ENCODE measurements at regions not wholly inside any gene's neighbourhood (a gene's known extent, or its start where the extent isn't known, plus 50 kb on each side); places are given as distances from the start of the nearest gene placed in this dataset.

GRCh38 chr20:40427026-40427425 lies 262.0 kb downstream of the MAFB start:
- no peak overlapping the region for H2AFZ ChIP-seq
- H3K36me3 ChIP-seq (ENCODE audit: control insufficient read depth, insufficient read depth, low read length): no peaks in the 10 kb centered on the region
- no peak overlapping the region for H3K4me2 ChIP-seq (ENCODE audit: low read length)
- H3K4me3 ChIP-seq (ENCODE audit: low read depth, low read length): no peak overlapping the region
- H3K4me1 ChIP-seq: peaks cover 10% of the 10 kb centered on the region
- no peaks in the 10 kb centered on the region for H3K9me3 ChIP-seq (ENCODE audit: control insufficient read depth, low read length)
- no peaks in the 10 kb centered on the region for H3K27me3 ChIP-seq (ENCODE audit: control insufficient read depth, insufficient read depth, low read length)
- H3K27ac ChIP-seq: no peak overlapping the region
- TF ChIP-seq CTCF (IDR thresholded peaks at IDR 0.05): no peak
- no peak overlapping the region for H3K9ac ChIP-seq
- no peaks in the 10 kb centered on the region for H3K79me2 ChIP-seq

- H2AFZ ChIP-seq: no peak overlapping the region
- TF ChIP-seq CTCF (IDR thresholded peaks at IDR 0.05): no peak
- H3K9ac ChIP-seq: no peak overlapping the region
- H3K9me3 ChIP-seq (ENCODE audit: control insufficient read depth, low read length): no peaks in the 10 kb centered on the region
- H3K4me3 ChIP-seq (ENCODE audit: low read depth, low read length): no peak overlapping the region
- H3K27me3 ChIP-seq (ENCODE audit: control insufficient read depth, insufficient read depth, low read length): no peaks in the 10 kb centered on the region
- no peaks in the 10 kb centered on the region for H3K79me2 ChIP-seq
- peaks cover 10% of the 10 kb centered on the region for H3K4me1 ChIP-seq
- no peak overlapping the region for H3K4me2 ChIP-seq (ENCODE audit: low read length)
- no peaks in the 10 kb centered on the region for H3K36me3 ChIP-seq (ENCODE audit: control insufficient read depth, insufficient read depth, low read length)
- H3K27ac ChIP-seq: no peak overlapping the region
Observed at GRCh38 chr20:40424695-40425094, 264.3 kb downstream of the MAFB start.

- no peak overlapping the region for H2AFZ ChIP-seq
- H3K9ac ChIP-seq: no peak overlapping the region
- no peak overlapping the region for H3K4me3 ChIP-seq (ENCODE audit: low read depth, low read length)
- no peak overlapping the region for H3K4me2 ChIP-seq (ENCODE audit: low read length)
- H3K27me3 ChIP-seq (ENCODE audit: control insufficient read depth, insufficient read depth, low read length): no peaks in the 10 kb centered on the region
- H3K4me1 ChIP-seq: peaks cover 10% of the 10 kb centered on the region
- H3K9me3 ChIP-seq (ENCODE audit: control insufficient read depth, low read length): no peaks in the 10 kb centered on the region
- TF ChIP-seq CTCF (IDR thresholded peaks at IDR 0.05): no peak
- H3K27ac ChIP-seq: no peak overlapping the region
- no peaks in the 10 kb centered on the region for H3K36me3 ChIP-seq (ENCODE audit: control insufficient read depth, insufficient read depth, low read length)
- H3K79me2 ChIP-seq: no peaks in the 10 kb centered on the region
Observed at GRCh38 chr20:40422656-40423055, 266.4 kb downstream of the MAFB start.

GRCh38 chr20:40416274-40416673 lies 272.8 kb downstream of the MAFB start:
- Histone ChIP-seq H3K4me1 (no peaks in the 10 kb centered on the region), H3K4me2 (ENCODE audit: low read length) (no peak overlapping the region), H3K27me3 (ENCODE audit: control insufficient read depth, insufficient read depth, low read length) (no peaks in the 10 kb centered on the region), H3K9me3 (ENCODE audit: control insufficient read depth, low read length) (no peaks in the 10 kb centered on the region), H3K79me2 (no peaks in the 10 kb centered on the region), H3K27ac (no peak overlapping the region), H3K4me3 (ENCODE audit: low read depth, low read length) (no peak overlapping the region), H2AFZ (no peak overlapping the region), H3K36me3 (ENCODE audit: control insufficient read depth, insufficient read depth, low read length) (no peaks in the 10 kb centered on the region), H3K9ac (no peak overlapping the region)
- no peak for TF ChIP-seq CTCF (IDR thresholded peaks at IDR 0.05)

- no peaks in the 10 kb centered on the region for H3K4me1 ChIP-seq
- H3K4me2 ChIP-seq (ENCODE audit: low read length): no peak overlapping the region
- no peak overlapping the region for H2AFZ ChIP-seq
- no peaks in the 10 kb centered on the region for H3K27me3 ChIP-seq (ENCODE audit: control insufficient read depth, insufficient read depth, low read length)
- H3K9me3 ChIP-seq (ENCODE audit: control insufficient read depth, low read length): no peaks in the 10 kb centered on the region
- H3K27ac ChIP-seq: no peak overlapping the region
- no peaks in the 10 kb centered on the region for H3K79me2 ChIP-seq
- H3K9ac ChIP-seq: no peak overlapping the region
- no peaks in the 10 kb centered on the region for H3K36me3 ChIP-seq (ENCODE audit: control insufficient read depth, insufficient read depth, low read length)
- no peak overlapping the region for H3K4me3 ChIP-seq (ENCODE audit: low read depth, low read length)
- no peak for TF ChIP-seq CTCF (IDR thresholded peaks at IDR 0.05)
Observed at GRCh38 chr20:40414843-40415615, 274.0 kb downstream of the MAFB start.

All from parathyroid adenoma (tissue), 2 donors.